ENCODE measurements at regions not wholly inside any gene's neighbourhood (a gene's known extent, or its start where the extent isn't known, plus 50 kb on each side); places are given as distances from the start of the nearest gene placed in this dataset.
"Not testable (repeated sequence)": the region's sequence is repeated elsewhere in the genome, so short reads cannot be mapped to it uniquely, and the experiment has no call there.

- H3K4me3 Mint-ChIP-seq; POLR2A ChIA-PET; H3K36me3 Mint-ChIP-seq (ENCODE audit: low read depth); H3K9me3 Mint-ChIP-seq; DNase-seq; H3K4me1 Mint-ChIP-seq; CTCF ChIA-PET; H3K27me3 Mint-ChIP-seq; H3K27ac Mint-ChIP-seq: not testable (repeated sequence)
Measured at GRCh38 chr9:29189221-29189620, 1615.9 kb upstream of the C9orf72 start.

GRCh38 chr9:29198861-29199260, 1625.6 kb upstream of the C9orf72 start:
- H3K27ac Mint-ChIP-seq = no peak overlapping the region
- H3K36me3 Mint-ChIP-seq (ENCODE audit: low read depth) = no peaks in the 10 kb centered on the region
- no peak overlapping the region for H3K4me3 Mint-ChIP-seq
- CTCF ChIA-PET = no interaction called here
- H3K4me1 Mint-ChIP-seq = no peaks in the 10 kb centered on the region
- no peak for DNase-seq
- no peaks in the 10 kb centered on the region for H3K27me3 Mint-ChIP-seq
- no peaks in the 10 kb centered on the region for H3K9me3 Mint-ChIP-seq
- POLR2A ChIA-PET = no interaction called here

- H3K4me3 Mint-ChIP-seq = no peak overlapping the region
- ChIA-PET CTCF (no interaction called here), POLR2A (no interaction called here)
- H3K4me1 Mint-ChIP-seq = no peaks in the 10 kb centered on the region
- no peaks in the 10 kb centered on the region for H3K9me3 Mint-ChIP-seq
- H3K27me3 Mint-ChIP-seq = no peaks in the 10 kb centered on the region
- DNase-seq = no peak
- H3K27ac Mint-ChIP-seq = no peak overlapping the region
- no peaks in the 10 kb centered on the region for H3K36me3 Mint-ChIP-seq (ENCODE audit: low read depth)
Measured at GRCh38 chr9:29199975-29200374, 1626.7 kb upstream of the C9orf72 start.

GRCh38 chr9:29200650-29201049, 1627.4 kb upstream of the C9orf72 start:
- DNase-seq = no peak
- H3K9me3 Mint-ChIP-seq = no peaks in the 10 kb centered on the region
- no peaks in the 10 kb centered on the region for H3K27me3 Mint-ChIP-seq
- H3K27ac Mint-ChIP-seq = no peak overlapping the region
- H3K4me3 Mint-ChIP-seq = no peak overlapping the region
- POLR2A ChIA-PET = no interaction called here
- no peaks in the 10 kb centered on the region for H3K36me3 Mint-ChIP-seq (ENCODE audit: low read depth)
- CTCF ChIA-PET = no interaction called here
- no peaks in the 10 kb centered on the region for H3K4me1 Mint-ChIP-seq

GRCh38 chr9:29203244-29203930, 1630.1 kb upstream of the C9orf72 start:
- Mint-ChIP-seq H3K4me1 (no peaks in the 10 kb centered on the region), H3K4me3 (no peak overlapping the region), H3K27ac (no peak overlapping the region), H3K27me3 (no peaks in the 10 kb centered on the region), H3K9me3 (no peaks in the 10 kb centered on the region), H3K36me3 (ENCODE audit: low read depth) (no peaks in the 10 kb centered on the region)
- DNase-seq = no peak
- POLR2A ChIA-PET = no interaction called here
- CTCF ChIA-PET = no interaction called here

GRCh38 chr9:29208670-29209069, 1635.4 kb upstream of the C9orf72 start:
- POLR2A ChIA-PET = no interaction called here
- no peak overlapping the region for H3K4me3 Mint-ChIP-seq
- CTCF ChIA-PET = no interaction called here
- H3K9me3 Mint-ChIP-seq = no peaks in the 10 kb centered on the region
- H3K4me1 Mint-ChIP-seq = peaks cover 7% of the 10 kb centered on the region
- H3K27ac Mint-ChIP-seq = no peak overlapping the region
- H3K36me3 Mint-ChIP-seq (ENCODE audit: low read depth) = no peaks in the 10 kb centered on the region
- DNase-seq = no peak
- H3K27me3 Mint-ChIP-seq = peaks cover 24% of the 10 kb centered on the region

GRCh38 chr9:29209748-29210291, 1636.5 kb upstream of the C9orf72 start:
- Mint-ChIP-seq H3K4me3 (no peak overlapping the region), H3K4me1 (peaks cover 9% of the 10 kb centered on the region), H3K36me3 (ENCODE audit: low read depth) (no peaks in the 10 kb centered on the region), H3K27ac (no peak overlapping the region), H3K27me3 (peaks cover 35% of the 10 kb centered on the region), H3K9me3 (no peaks in the 10 kb centered on the region)
- no peak for DNase-seq
- POLR2A ChIA-PET = no interaction called here
- CTCF ChIA-PET = no interaction called here

GRCh38 chr9:29211003-29211579, 1637.8 kb upstream of the C9orf72 start:
- Mint-ChIP-seq H3K27ac (no peak overlapping the region), H3K4me1 (peaks cover 9% of the 10 kb centered on the region), H3K36me3 (ENCODE audit: low read depth) (no peaks in the 10 kb centered on the region), H3K4me3 (no peak overlapping the region), H3K9me3 (no peaks in the 10 kb centered on the region), H3K27me3 (peaks cover 43% of the 10 kb centered on the region)
- no peak for DNase-seq
- ChIA-PET POLR2A (no interaction called here), CTCF (no interaction called here)

GRCh38 chr9:29211580-29212396, 1638.5 kb upstream of the C9orf72 start:
- CTCF ChIA-PET = no interaction called here
- Mint-ChIP-seq H3K4me3 (no peak overlapping the region), H3K4me1 (peaks cover 9% of the 10 kb centered on the region), H3K27me3 (peaks cover 46% of the 10 kb centered on the region), H3K27ac (no peak overlapping the region), H3K9me3 (no peaks in the 10 kb centered on the region), H3K36me3 (ENCODE audit: low read depth) (no peaks in the 10 kb centered on the region)
- no peak for DNase-seq
- POLR2A ChIA-PET = no interaction called here

GRCh38 chr9:29212397-29213387, 1639.4 kb upstream of the C9orf72 start:
- peaks cover 9% of the 10 kb centered on the region for H3K4me1 Mint-ChIP-seq
- no peaks in the 10 kb centered on the region for H3K9me3 Mint-ChIP-seq
- H3K4me3 Mint-ChIP-seq = no peak overlapping the region
- no peak overlapping the region for H3K27ac Mint-ChIP-seq
- no peaks in the 10 kb centered on the region for H3K36me3 Mint-ChIP-seq (ENCODE audit: low read depth)
- POLR2A ChIA-PET = no interaction called here
- CTCF ChIA-PET = no interaction called here
- no peak for DNase-seq
- peaks cover 46% of the 10 kb centered on the region for H3K27me3 Mint-ChIP-seq

- peaks cover 46% of the 10 kb centered on the region for H3K27me3 Mint-ChIP-seq
- H3K4me3 Mint-ChIP-seq = no peak within 1 kb of the TSS
- H3K9me3 Mint-ChIP-seq = no peaks in the 10 kb centered on the region
- POLR2A ChIA-PET = no interaction called here
- no peak within 1 kb of the TSS for H3K27ac Mint-ChIP-seq
- H3K4me1 Mint-ChIP-seq = peaks cover 9% of the 10 kb centered on the region
- H3K36me3 Mint-ChIP-seq (ENCODE audit: low read depth) = no peaks in the 10 kb centered on the region
- DNase-seq = no peak
- CTCF ChIA-PET = no interaction called here
Measured at GRCh38 chr9:29213417-29214153, 1640.3 kb upstream of the C9orf72 start, which contains the start of gene LINGO2. LINGO2 (minus strand) TSS chr9:29213601.

GRCh38 chr9:29214154-29214689, 1640.9 kb upstream of the C9orf72 start:
- Mint-ChIP-seq H3K4me3 (no peak overlapping the region), H3K9me3 (no peaks in the 10 kb centered on the region), H3K27ac (no peak overlapping the region), H3K36me3 (ENCODE audit: low read depth) (no peaks in the 10 kb centered on the region), H3K27me3 (peaks cover 46% of the 10 kb centered on the region), H3K4me1 (peaks cover 9% of the 10 kb centered on the region)
- POLR2A ChIA-PET = no interaction called here
- no peak for DNase-seq
- CTCF ChIA-PET = no interaction called here

Data from activated CD4-positive, alpha-beta memory T cell treated with anti-CD3 and anti-CD28 coated beads, Interleukin-2, amount 10 ng/mL, durations not matched to agents 7 days and 5 days (primary cell).